A549 (cell line): ENCODE measurements at regions not wholly inside any gene's neighbourhood (a gene's known extent, or its start where the extent isn't known, plus 50 kb on each side); places are given as distances from the start of the nearest gene placed in this dataset.

Source experiments
- JUN ChIP-seq, 2 experiments: fragments of >200 bp; sonication (Bioruptor Twin); formaldehyde crosslinking; IDR thresholded peaks; 2 replicates in 1 of 2; 3 replicates in 1 of 2; pipeline ENCODE4 v1.6.1; 2016 to 2017
- POLR2A ChIP-seq: IDR thresholded peaks from 2 replicates; pipeline ENCODE4 v1.6.1; 2012; ENCODE audit warnings: mild to moderate bottlenecking, low read length
- TF ChIP-seq, protein P1 (sequence below): fragments of 450-650 bp; IDR thresholded peaks from 2 replicates; pipeline ENCODE4 v1.6.1; 2014; ENCODE audit warnings: antibody characterized with exemption
- TF ChIP-seq, protein P2 (sequence below): fragments of 200-600 bp; sonication (generic); IDR thresholded peaks from 2 replicates; pipeline ENCODE4 v1.6.1; 2016; ENCODE audit warnings: antibody characterized with exemption, mild to moderate bottlenecking, moderate library complexity

GRCh38 chr7:9719721-9720120, 1254.0 kb upstream of the PHF14 start:
- TF ChIP-seq POLR2A (no peak), JUN (IDR thresholded peaks at IDR 0.05) (no peak)
- TF ChIP-seq, protein P1, sequence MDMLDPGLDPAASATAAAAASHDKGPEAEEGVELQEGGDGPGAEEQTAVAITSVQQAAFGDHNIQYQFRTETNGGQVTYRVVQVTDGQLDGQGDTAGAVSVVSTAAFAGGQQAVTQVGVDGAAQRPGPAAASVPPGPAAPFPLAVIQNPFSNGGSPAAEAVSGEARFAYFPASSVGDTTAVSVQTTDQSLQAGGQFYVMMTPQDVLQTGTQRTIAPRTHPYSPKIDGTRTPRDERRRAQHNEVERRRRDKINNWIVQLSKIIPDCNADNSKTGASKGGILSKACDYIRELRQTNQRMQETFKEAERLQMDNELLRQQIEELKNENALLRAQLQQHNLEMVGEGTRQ, result no peak
- TF ChIP-seq, protein P2, sequence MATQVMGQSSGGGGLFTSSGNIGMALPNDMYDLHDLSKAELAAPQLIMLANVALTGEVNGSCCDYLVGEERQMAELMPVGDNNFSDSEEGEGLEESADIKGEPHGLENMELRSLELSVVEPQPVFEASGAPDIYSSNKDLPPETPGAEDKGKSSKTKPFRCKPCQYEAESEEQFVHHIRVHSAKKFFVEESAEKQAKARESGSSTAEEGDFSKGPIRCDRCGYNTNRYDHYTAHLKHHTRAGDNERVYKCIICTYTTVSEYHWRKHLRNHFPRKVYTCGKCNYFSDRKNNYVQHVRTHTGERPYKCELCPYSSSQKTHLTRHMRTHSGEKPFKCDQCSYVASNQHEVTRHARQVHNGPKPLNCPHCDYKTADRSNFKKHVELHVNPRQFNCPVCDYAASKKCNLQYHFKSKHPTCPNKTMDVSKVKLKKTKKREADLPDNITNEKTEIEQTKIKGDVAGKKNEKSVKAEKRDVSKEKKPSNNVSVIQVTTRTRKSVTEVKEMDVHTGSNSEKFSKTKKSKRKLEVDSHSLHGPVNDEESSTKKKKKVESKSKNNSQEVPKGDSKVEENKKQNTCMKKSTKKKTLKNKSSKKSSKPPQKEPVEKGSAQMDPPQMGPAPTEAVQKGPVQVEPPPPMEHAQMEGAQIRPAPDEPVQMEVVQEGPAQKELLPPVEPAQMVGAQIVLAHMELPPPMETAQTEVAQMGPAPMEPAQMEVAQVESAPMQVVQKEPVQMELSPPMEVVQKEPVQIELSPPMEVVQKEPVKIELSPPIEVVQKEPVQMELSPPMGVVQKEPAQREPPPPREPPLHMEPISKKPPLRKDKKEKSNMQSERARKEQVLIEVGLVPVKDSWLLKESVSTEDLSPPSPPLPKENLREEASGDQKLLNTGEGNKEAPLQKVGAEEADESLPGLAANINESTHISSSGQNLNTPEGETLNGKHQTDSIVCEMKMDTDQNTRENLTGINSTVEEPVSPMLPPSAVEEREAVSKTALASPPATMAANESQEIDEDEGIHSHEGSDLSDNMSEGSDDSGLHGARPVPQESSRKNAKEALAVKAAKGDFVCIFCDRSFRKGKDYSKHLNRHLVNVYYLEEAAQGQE, result no peak
